Activated CD4-positive, alpha-beta memory T cell treated with anti-CD3 and anti-CD28 coated beads for 36 hours (primary cell): ENCODE measurements at regions not wholly inside any gene's neighbourhood (a gene's known extent, or its start where the extent isn't known, plus 50 kb on each side); places are given as distances from the start of the nearest gene placed in this dataset.

Source experiments
- CTCF ChIA-PET: fragments of 350-600 bp; sonication (Branson Sonifier 250); formaldehyde crosslinking; loops from one replicate; lab custom pipeline; 2021; ENCODE audit warnings: antibody characterized with exemption, inconsistent platforms; lab: Charles Lee
- POLR2A ChIA-PET: fragments of 350-600 bp; sonication (Branson Sonifier 250); formaldehyde crosslinking; loops from one replicate; lab custom pipeline; 2021; ENCODE audit warnings: antibody characterized with exemption; lab: Charles Lee
- DNase-seq: peaks from one replicate; pipeline ENCODE4 v3.0.0-alpha.2; 2020
- H3K27ac Mint-ChIP-seq: one replicate; pipeline ENCODE4 v1.8.0; 2021; ENCODE audit warnings: mixed read lengths
- H3K27me3 Mint-ChIP-seq: one replicate; pipeline ENCODE4 v1.8.0; 2021; ENCODE audit warnings: mixed read lengths
- H3K36me3 Mint-ChIP-seq: one replicate; pipeline ENCODE4 v1.8.0; 2021; ENCODE audit warnings: mixed read lengths
- H3K4me1 Mint-ChIP-seq: one replicate; pipeline ENCODE4 v1.8.0; 2021; ENCODE audit warnings: low read depth, mixed read lengths
- H3K4me3 Mint-ChIP-seq: one replicate; pipeline ENCODE4 v1.8.0; 2021; ENCODE audit warnings: mild to moderate bottlenecking, mixed read lengths
- H3K9me3 Mint-ChIP-seq: one replicate; pipeline ENCODE4 v1.8.0; 2021; ENCODE audit warnings: mixed read lengths
- intact Hi-C: fragments of 100-400 bp; cut with micrococcal nuclease; formaldehyde crosslinking; loops from one replicate; pipeline ENCODE4 v1.15.1; 2023

DNA sequence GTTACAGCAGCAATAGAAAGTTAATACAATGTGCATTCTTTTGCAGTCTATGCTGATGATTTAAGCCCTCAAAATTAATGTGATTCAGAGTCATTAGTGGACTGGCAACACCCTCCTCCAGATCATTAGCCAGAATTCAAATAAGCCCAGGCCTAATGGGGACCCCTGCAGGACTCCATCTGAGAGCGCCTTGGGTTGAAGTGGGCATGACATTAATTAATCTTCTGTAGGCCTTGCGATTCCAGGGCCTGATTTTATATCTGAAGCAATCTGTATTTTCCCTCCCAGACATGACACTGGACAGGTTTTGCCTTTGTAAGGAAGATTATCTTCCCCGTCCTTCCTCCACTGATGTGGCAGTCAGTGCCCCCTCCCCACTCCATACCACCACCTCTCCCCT, 442.9 kb downstream of the FOXO1 start:
- Mint-ChIP-seq H3K27ac (no peak overlapping the region), H3K4me1 (peaks cover 46% of the 10 kb centered on the region), H3K9me3 (no peaks in the 10 kb centered on the region), H3K4me3 (no peak overlapping the region), H3K36me3 (peaks cover 2% of the 10 kb centered on the region), H3K27me3 (no peaks in the 10 kb centered on the region)
- DNase-seq = no peak
- POLR2A ChIA-PET = no interaction called here
- CTCF ChIA-PET = no interaction called here
- intact Hi-C loops = loop anchor here (5.0 to 10.0 kb wide), 5 partner anchors 91 to 389 kb away; no protein-coding TSS in a partner anchor

GRCh38 chr13:40228496-40228895, 437.9 kb downstream of the FOXO1 start:
- POLR2A ChIA-PET = no interaction called here
- Mint-ChIP-seq H3K27me3 (no peaks in the 10 kb centered on the region), H3K4me1 (peaks cover 20% of the 10 kb centered on the region), H3K36me3 (no peaks in the 10 kb centered on the region), H3K4me3 (no peak overlapping the region), H3K9me3 (no peaks in the 10 kb centered on the region), H3K27ac (no peak overlapping the region)
- CTCF ChIA-PET = no interaction called here
- intact Hi-C loops = loop anchor here (10.0 kb wide), 1 partner anchor 86 kb away; no protein-coding TSS in a partner anchor
- no peak for DNase-seq

DNA sequence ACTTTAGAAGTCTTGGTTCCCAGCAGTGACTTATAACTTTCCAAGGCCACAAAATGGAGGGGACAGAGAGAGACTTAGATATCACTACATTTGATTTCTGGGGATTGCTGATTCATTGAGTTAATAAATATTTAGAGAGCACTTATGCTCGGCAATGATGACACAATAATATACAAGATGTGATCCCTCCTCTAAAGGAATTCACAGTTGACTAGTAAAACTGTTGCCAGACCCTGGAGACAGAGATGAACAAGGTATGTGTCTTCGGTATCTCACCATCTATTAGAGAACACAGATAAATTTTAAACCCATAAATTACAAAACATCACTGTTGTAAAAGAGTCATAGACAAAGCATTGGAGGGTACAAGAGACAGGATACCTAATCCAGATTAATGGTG, 437.5 kb downstream of the FOXO1 start:
- DNase-seq = no peak
- Mint-ChIP-seq H3K4me1 (peaks cover 19% of the 10 kb centered on the region), H3K27ac (no peak overlapping the region), H3K4me3 (no peak overlapping the region), H3K36me3 (no peaks in the 10 kb centered on the region), H3K9me3 (no peaks in the 10 kb centered on the region), H3K27me3 (no peaks in the 10 kb centered on the region)
- ChIA-PET POLR2A (no interaction called here), CTCF (no interaction called here)
- intact Hi-C loops = loop anchor here (10.0 kb wide), 1 partner anchor 86 kb away; no protein-coding TSS in a partner anchor

DNA sequence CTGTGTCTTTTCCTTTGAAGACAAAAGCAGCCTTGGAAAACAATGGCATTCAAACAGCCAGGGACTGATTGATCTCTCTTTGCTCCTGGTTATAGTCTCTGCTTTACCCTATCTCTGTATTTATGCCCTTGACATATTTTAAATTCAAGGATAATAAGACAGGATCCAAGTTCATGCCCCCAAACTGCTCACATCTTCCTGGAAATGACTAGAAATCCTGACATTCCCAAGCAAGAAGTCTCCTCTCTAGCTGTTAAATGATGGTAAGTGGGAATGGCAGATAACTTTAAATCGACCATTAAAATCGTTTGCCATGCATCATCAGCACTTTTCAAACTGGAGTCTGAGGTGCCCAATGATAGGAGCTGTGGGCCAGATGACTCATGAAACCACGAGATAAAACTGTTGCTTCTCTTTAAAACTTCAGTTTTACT, 435.6 kb downstream of the FOXO1 start:
- Mint-ChIP-seq H3K27ac (no peak overlapping the region), H3K4me1 (peaks cover 21% of the 10 kb centered on the region), H3K4me3 (no peak overlapping the region), H3K36me3 (no peaks in the 10 kb centered on the region), H3K9me3 (no peaks in the 10 kb centered on the region), H3K27me3 (no peaks in the 10 kb centered on the region)
- intact Hi-C loops = no loop called here
- ChIA-PET POLR2A (interaction anchor here (1.0 kb wide), 1 partner anchor 24 kb away, joined by 3 read pairs; no protein-coding TSS in a partner anchor), CTCF (interaction anchor here (0.6 kb wide), 1 partner anchor 161 kb away, joined by 3 read pairs; no protein-coding TSS in a partner anchor)
- DNase-seq = peak; percentile 21

GRCh38 chr13:40231311-40231710, 435.1 kb downstream of the FOXO1 start:
- H3K9me3 Mint-ChIP-seq = no peaks in the 10 kb centered on the region
- peaks cover 21% of the 10 kb centered on the region for H3K4me1 Mint-ChIP-seq
- ChIA-PET POLR2A (interaction anchor here (1.0 kb wide), 1 partner anchor 25 kb away, joined by 3 read pairs; no protein-coding TSS in a partner anchor), CTCF (interaction anchor here (2.4 kb wide), 1 partner anchor 162 kb away, joined by 7 read pairs; no protein-coding TSS in a partner anchor)
- H3K27me3 Mint-ChIP-seq = no peaks in the 10 kb centered on the region
- no peak for DNase-seq
- no peaks in the 10 kb centered on the region for H3K36me3 Mint-ChIP-seq
- intact Hi-C loops = no loop called here
- H3K4me3 Mint-ChIP-seq = no peak overlapping the region
- H3K27ac Mint-ChIP-seq = no peak overlapping the region

DNA sequence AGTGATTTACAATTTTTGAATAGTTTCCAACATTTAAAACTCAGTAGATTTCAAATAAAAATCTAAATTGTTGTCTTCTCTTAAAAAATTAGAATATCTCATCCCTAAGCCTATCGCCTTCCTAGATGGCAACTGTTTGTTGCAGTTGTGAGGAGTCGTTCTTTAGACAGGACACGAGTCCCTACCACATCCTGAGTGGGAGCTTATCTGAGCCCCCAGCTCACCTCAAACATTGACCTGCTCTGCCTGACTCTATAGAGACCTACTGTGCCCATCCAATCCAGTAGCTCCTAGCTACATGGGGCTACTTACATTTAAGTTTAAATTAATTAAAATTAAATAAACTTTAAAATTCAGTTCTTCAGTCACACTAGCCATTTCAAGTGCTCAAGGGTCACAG, 434.7 kb downstream of the FOXO1 start:
- CTCF ChIA-PET = interaction anchor here (2.4 kb wide), 1 partner anchor 163 kb away, joined by 7 read pairs; no protein-coding TSS in a partner anchor
- POLR2A ChIA-PET = no interaction called here
- H3K36me3 Mint-ChIP-seq = no peaks in the 10 kb centered on the region
- intact Hi-C loops = no loop called here
- H3K4me3 Mint-ChIP-seq = no peak overlapping the region
- DNase-seq = no peak
- H3K4me1 Mint-ChIP-seq = peaks cover 21% of the 10 kb centered on the region
- no peak overlapping the region for H3K27ac Mint-ChIP-seq
- H3K9me3 Mint-ChIP-seq = no peaks in the 10 kb centered on the region
- no peaks in the 10 kb centered on the region for H3K27me3 Mint-ChIP-seq

DNA sequence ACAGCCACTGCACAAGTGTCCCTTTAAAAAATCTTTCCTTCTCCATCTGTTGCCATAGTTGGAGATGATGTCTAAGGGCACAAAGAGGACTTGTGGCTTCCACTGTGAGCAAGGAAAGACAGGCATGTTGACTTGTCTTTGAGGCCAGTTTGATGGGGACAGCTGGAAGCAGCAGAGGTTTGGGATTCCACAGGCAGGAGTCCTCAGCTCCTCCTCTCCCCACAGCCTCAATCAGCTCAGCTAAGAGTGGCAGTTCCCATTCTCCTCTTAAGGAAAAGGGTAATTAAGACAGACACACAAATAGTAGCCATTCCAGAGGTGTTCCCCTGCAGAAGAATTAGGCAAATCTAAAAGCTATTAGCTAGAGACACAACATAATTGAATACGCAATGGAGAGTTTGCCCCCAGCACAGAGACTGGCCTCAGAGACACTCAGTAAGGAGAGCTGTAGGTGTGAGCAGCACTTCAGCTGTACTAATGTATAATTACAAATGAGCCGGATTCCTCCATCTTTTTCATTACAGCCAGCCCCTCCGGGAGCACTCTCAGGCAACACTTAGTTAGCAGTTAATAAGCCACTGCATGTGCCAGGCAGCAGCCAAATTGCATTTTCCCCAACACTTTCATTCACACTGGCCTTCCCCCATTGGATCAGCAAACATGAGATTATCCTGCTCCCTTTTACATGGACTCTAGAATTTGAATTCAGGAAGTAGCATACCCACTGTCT, 434.0 kb downstream of the FOXO1 start:
- CTCF ChIA-PET = interaction anchor here (2.4 kb wide), 1 partner anchor 163 kb away, joined by 7 read pairs; no protein-coding TSS in a partner anchor
- H3K4me3 Mint-ChIP-seq = no peak overlapping the region
- no peaks in the 10 kb centered on the region for H3K27me3 Mint-ChIP-seq
- H3K36me3 Mint-ChIP-seq = no peaks in the 10 kb centered on the region
- no peaks in the 10 kb centered on the region for H3K9me3 Mint-ChIP-seq
- H3K27ac Mint-ChIP-seq = no peak overlapping the region
- DNase-seq = no peak
- POLR2A ChIA-PET = no interaction called here
- peaks cover 21% of the 10 kb centered on the region for H3K4me1 Mint-ChIP-seq
- intact Hi-C loops = no loop called here

GRCh38 chr13:40233731-40234195, 432.7 kb downstream of the FOXO1 start:
- intact Hi-C loops = no loop called here
- H3K27me3 Mint-ChIP-seq = no peaks in the 10 kb centered on the region
- H3K4me1 Mint-ChIP-seq = peaks cover 21% of the 10 kb centered on the region
- POLR2A ChIA-PET = no interaction called here
- no peaks in the 10 kb centered on the region for H3K9me3 Mint-ChIP-seq
- H3K36me3 Mint-ChIP-seq = no peaks in the 10 kb centered on the region
- no peak for DNase-seq
- CTCF ChIA-PET = interaction anchor here (2.4 kb wide), 1 partner anchor 165 kb away, joined by 7 read pairs; no protein-coding TSS in a partner anchor
- H3K27ac Mint-ChIP-seq = no peak overlapping the region
- H3K4me3 Mint-ChIP-seq = no peak overlapping the region

GRCh38 chr13:40235160-40235796, 431.2 kb downstream of the FOXO1 start:
- H3K36me3 Mint-ChIP-seq = no peaks in the 10 kb centered on the region
- ChIA-PET CTCF (no interaction called here), POLR2A (no interaction called here)
- intact Hi-C loops = no loop called here
- no peak overlapping the region for H3K27ac Mint-ChIP-seq
- peak; percentile 27 for DNase-seq
- H3K9me3 Mint-ChIP-seq = no peaks in the 10 kb centered on the region
- H3K4me1 Mint-ChIP-seq = peaks cover 14% of the 10 kb centered on the region
- H3K27me3 Mint-ChIP-seq = no peaks in the 10 kb centered on the region
- H3K4me3 Mint-ChIP-seq = no peak overlapping the region

DNA sequence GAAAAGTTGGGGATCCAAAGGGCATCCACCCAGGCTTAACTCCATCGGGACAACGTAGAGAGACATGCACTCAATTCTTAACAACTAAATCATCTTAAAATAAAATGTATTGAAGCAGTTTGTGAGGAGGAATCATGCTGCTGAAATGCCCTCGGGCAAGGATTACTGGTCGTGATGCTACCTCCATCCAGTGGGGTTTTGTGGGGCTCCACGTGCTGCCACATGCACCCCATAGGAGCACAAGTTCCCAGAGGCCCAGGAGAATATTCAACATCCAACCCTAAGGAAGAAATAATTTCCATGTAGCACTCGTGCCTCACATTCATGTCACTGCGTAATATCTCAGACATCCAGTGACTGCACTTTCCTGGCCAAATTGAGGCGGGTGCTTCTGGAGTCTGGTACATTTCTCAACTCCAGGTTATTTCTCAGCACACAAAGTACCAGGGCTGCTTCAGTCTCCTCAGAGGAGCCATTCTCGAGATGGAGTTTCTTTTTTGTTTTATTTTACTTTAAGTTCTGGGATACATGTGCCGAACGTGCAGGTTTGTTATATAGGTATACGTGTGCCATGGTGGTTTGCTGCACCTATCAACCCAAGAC, 429.8 kb downstream of the FOXO1 start:
- ChIA-PET CTCF (no interaction called here), POLR2A (no interaction called here)
- no peaks in the 10 kb centered on the region for H3K9me3 Mint-ChIP-seq
- intact Hi-C loops = no loop called here
- no peak overlapping the region for H3K27ac Mint-ChIP-seq
- no peak for DNase-seq
- no peaks in the 10 kb centered on the region for H3K27me3 Mint-ChIP-seq
- no peak overlapping the region for H3K4me3 Mint-ChIP-seq
- peaks cover 4% of the 10 kb centered on the region for H3K4me1 Mint-ChIP-seq
- H3K36me3 Mint-ChIP-seq = no peaks in the 10 kb centered on the region

GRCh38 chr13:40238761-40239160, 427.7 kb downstream of the FOXO1 start:
- Mint-ChIP-seq H3K27me3 (no peaks in the 10 kb centered on the region), H3K9me3 (no peaks in the 10 kb centered on the region), H3K27ac (no peak overlapping the region), H3K4me1 (peaks cover 2% of the 10 kb centered on the region), H3K36me3 (no peaks in the 10 kb centered on the region), H3K4me3 (no peak overlapping the region)
- CTCF ChIA-PET = interaction anchor here (1.6 kb wide), 1 partner anchor 18 kb away, joined by 3 read pairs; no protein-coding TSS in a partner anchor
- no peak for DNase-seq
- intact Hi-C loops = no loop called here
- POLR2A ChIA-PET = no interaction called here

GRCh38 chr13:40240293-40240692, 426.1 kb downstream of the FOXO1 start:
- H3K27ac Mint-ChIP-seq = no peak overlapping the region

More at GRCh38 chr13:40240293-40240692, 426.1 kb downstream of the FOXO1 start:
- Mint-ChIP-seq H3K9me3 (no peaks in the 10 kb centered on the region), H3K27me3 (no peaks in the 10 kb centered on the region), H3K36me3 (no peaks in the 10 kb centered on the region), H3K4me1 (peaks cover under 1% of the 10 kb centered on the region), H3K4me3 (no peak overlapping the region)
- ChIA-PET CTCF (interaction anchor here (1.1 to 1.5 kb wide), 2 partner anchors 60 to 171 kb away, joined by 3 to 5 read pairs; no protein-coding TSS in a partner anchor), POLR2A (no interaction called here)
- intact Hi-C loops = no loop called here
- DNase-seq = no peak
